ENCODE measurements at regions not wholly inside any gene's neighbourhood (a gene's known extent, or its start where the extent isn't known, plus 50 kb on each side); places are given as distances from the start of the nearest gene placed in this dataset.
A peak's percentile ranks its signal among the peaks of the same experiment; 100 is the strongest.

DNA sequence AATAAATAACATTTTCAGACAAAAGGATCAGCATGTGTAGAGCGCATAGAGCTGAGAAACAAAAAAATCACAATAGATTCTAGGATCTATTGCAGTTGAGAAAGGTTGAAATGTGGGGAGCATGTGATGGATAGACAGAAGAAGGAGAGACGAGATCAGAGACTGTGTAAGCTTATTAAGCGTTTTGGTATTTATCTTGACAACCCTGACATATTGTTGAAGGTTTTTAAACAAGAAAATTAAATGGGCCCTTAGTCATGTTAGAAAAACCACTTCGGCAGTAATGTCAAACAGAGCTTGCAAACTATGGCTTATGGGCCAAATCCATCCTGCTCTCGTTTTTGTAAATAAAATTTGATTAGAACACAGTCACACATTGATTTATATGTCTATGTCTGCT is 200.5 kb upstream of the KLF4 start:
- Histone ChIP-seq H3K27ac (no peak overlapping the region), H3K4me3 (no peak overlapping the region)

DNA sequence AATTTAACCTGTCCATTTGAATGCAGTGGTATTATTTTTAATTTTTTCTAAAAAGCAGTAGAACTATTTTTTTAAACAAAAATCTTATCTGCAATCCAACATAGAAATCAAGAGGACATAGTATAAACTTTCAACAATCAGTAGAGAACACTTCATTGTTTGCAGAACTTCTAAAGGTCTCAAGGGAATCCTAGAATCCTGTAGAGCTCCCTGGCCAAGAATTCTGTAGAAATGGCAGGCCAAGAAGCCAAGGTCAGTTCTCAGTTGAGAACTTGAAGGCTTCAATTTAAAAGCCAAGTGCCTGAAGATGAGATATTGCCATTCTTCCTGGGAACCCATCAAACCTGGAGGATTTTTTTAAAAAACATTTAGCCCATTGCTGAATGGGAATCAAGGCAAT is 199.2 kb upstream of the KLF4 start:
- Histone ChIP-seq H3K27ac (no peak overlapping the region), H3K4me3 (no peak overlapping the region)

DNA sequence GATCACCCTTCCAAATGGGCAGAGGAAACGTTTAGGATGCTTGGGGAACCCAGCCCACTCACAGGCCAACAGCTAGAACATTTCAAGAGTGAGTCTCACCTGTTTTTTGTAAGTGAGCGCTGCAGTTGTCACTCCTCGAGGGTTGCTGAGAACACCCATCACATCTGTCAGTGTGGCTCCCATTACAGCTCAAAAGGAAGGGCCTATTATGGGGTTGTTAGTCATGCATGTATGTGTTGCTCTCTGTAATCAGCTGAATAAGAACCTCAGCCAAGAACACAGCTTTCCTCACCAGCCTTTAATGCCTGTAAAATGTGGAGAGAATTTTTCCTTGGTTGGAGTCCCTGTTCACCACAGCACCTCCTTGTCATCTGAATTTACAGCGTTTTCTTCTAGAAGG is 196.3 kb upstream of the KLF4 start:
- H3K4me3 ChIP-seq, result no peak overlapping the region
- no peak overlapping the region for H3K27ac ChIP-seq

DNA sequence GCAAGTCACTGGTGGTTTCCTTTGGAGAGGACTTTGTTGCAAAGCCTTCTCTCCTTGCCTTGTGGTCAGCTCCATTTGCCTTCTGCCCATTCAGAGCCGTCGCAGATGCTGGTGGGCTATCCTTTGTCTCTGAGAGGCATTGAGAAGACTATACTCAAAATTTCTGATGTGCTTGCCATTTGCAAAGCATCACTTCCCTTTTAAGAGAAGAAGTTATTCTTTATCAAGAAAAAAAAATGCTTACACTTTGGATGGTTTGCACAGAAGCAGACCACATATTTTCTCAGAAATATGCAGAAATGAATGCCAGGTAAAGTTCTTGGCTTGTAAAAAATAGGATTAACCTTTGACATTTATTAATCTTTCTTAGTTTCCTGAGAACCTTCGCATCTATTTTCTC is 195.8 kb upstream of the KLF4 start:
- H3K4me3 ChIP-seq, result no peak overlapping the region
- H3K27ac ChIP-seq, result peak overlapping the region in 1 of 21 experiments; percentile 30

DNA sequence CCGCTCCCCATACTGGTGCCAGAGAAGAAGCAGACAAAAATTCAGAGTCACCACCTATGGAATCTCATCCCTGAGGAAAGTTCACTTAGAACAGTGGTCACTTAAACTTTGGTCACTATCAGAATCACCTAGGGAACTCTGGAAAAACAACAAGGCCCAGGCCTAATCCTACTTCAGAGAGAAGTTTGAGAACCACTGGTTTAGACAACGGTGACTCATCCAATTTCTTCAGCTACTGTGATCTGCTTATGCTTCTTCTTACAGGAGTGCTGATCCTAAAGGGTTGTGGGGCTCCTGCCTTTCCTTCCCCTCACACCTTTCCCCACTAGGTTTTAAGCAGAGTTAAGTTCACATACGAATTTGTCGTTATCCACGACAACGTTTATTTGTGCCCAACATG is 194.7 kb upstream of the KLF4 start:
- H3K27ac ChIP-seq, result peak overlapping the region in 2 of 21 experiments; percentile 11 to 35
- H3K4me3 ChIP-seq, result no peak overlapping the region

DNA sequence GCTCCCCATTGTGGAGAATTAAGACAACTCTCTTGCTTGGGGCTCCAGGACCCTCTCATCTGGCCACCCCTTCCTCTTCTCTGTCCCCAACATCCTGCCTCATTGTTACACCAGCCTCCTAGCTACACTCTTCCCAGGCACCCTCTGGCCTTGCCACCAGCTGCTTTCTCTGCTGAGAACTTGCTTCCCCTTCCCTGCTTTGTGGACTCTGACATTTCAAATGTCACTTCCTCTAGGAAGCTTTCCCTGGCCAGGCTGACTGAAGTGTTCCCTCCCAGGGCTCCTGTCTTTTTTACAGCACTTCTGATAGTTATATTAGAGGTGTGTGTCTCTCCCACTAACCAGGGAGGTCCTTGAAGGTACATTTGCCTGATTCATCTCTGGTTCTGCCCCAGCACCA is 194.0 kb upstream of the KLF4 start:
- H3K4me3 ChIP-seq, result no peak overlapping the region
- peak overlapping the region in 2 of 21 experiments; percentile 0 to 35 for H3K27ac ChIP-seq

DNA sequence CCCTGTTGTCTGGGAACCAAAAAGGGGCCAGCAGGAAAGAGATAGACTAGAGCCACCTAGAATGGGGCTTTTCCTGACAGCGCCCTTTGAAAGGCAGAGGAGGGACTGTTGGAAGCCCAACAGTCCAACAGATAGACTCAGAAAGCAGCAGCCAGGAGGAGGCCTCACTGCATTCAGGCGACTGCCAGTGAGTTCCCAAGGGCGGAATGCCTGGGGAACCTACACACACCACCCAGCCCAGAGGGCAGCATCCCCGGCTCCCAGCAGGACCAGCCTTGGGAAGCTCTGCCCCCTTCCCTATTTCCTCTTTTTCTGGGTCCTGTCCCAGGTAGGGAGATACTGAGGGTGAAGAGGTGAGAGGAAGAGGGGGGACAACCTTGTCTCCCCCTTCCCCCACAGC is 192.4 kb upstream of the KLF4 start:
- H3K27ac ChIP-seq, result no peak overlapping the region
- H3K4me3 ChIP-seq, result no peak overlapping the region

DNA sequence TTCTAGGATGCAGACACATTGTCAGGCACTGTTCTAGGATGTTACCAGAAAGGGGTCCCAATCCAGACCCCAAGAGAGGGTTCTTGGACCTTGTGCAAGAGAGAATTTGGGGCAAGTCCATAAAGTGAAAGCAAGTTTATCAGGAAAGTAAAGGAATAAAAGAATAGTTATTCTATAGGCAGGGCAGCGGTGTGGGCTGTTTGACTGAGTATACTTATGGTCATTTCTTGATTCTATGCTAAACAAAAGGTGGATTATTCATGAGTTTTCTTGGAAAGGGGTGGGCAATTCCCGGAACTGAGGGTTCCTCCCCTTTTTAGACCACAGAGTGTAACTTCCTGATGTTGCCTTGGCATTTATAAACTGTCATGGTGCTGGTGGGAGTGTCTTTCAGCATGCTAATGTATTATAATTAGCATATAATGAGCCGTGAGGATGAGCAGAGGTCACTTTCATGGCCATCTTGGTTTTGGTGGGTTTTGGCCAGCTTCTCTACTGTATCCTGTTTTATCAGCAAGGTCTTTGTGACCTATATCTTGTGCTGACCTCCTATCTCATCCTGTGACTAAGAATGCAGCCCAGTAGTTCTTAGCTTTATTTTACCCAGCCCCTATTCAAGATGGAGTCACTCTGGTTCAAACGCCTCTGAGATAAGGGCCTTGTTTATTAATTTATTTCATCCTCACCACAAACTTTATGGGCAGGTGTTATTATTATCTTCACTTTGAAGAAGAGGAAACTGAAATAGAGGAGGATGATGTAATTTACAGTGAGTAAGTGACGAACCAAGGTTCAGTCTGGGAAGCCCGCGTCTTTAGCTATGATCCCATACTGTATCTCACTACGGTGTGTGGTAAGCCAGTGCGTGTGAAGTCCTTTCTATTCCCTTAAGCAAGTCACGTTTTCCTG is 186.0 kb upstream of the KLF4 start:
- Histone ChIP-seq H3K4me3 (no peak overlapping the region), H3K27ac (peak overlapping the region in 6 of 21 experiments; percentile 6 to 58 (median 32))

DNA sequence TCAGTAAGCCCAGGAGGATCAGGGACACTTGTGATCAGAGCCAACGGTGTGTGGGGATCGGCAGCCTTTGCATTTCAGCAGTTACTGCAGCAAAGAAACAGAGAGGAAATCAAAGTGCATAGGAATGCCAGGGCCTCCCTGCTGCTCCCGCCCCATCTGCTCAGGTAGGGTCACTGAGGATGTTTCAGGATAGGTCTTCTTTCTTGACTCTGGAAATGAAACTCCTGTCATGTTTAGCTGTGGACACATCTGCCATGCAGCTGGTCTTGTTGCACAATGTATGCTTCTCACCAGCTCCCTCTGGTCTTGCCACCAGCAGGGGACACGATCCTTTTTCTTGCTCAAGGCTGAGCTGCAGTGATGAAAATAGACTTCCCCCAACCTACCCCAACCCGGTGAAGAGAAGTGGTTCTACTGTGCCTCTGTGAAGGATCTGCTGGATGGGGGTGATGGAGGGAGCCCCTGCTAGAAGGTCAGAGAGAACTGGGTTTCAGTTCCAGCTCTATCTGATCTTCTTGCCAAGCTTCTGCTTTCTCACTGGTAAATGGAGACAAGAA is 185.2 kb upstream of the KLF4 start:
- peak overlapping the region in 6 of 21 experiments; percentile 6 to 58 (median 32) for H3K27ac ChIP-seq
- no peak overlapping the region for H3K4me3 ChIP-seq

DNA sequence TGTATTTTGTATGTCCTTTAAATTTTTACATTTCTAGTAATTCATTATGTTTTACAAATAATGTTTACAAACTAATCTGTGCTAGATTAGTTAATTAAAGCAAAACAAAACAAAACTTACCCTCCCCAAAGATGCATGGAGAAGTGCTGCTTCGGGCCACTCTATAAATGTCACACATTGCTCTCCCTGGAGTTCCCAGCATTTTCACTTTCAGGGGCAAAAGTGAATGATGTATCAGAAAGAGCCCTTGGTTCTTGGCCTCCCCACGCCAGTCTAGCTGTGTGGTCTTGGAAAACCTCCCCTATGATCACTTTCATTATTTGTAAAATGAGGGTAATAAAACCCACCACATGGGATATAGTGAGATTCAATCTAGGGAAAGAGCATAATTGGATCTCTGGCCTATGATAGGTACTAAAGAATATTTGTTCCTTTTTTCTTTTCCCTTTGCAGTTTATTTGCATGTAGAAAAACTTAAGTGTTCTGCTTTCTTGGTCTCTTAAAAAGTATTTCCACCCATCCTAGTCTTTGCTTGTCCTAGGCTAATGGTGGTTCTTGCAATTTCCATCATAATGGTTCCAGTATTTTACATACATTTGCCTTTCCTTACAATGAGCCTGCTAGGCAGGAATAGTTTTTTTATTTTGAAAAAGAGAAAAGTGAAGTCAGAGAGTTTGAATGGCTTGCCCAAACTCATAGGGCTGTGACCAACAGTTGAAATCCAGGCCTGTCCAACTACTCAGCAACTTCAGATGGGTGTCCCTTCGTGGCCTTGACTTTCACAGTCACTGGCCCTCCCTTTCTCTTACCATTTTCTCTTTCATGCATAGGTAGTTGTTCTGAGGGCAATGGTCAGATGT is 184.5 kb upstream of the KLF4 start:
- Histone ChIP-seq H3K4me3 (no peak overlapping the region), H3K27ac (peak overlapping the region in 3 of 21 experiments; percentile 3 to 32 (median 29))

DNA sequence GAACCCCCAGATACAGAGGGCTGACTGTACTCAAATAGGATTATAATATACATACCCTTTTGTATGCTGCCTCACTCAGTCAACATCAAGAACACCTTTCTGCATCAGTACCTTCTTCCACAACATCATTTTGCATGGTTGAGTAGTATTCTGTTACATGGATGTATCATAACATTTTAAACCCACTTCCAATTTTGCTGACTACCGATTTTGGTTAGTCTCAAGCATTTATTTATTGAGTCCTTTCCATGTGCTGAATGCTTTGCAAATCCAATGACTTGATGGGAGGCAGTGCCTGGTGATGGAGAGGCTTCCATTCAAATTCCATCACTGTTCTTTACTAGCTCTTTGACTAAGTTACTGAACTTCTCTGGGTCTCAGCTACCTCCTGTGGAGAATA is 182.0 kb upstream of the KLF4 start:
- Histone ChIP-seq H3K4me3 (no peak overlapping the region), H3K27ac (no peak overlapping the region)

DNA sequence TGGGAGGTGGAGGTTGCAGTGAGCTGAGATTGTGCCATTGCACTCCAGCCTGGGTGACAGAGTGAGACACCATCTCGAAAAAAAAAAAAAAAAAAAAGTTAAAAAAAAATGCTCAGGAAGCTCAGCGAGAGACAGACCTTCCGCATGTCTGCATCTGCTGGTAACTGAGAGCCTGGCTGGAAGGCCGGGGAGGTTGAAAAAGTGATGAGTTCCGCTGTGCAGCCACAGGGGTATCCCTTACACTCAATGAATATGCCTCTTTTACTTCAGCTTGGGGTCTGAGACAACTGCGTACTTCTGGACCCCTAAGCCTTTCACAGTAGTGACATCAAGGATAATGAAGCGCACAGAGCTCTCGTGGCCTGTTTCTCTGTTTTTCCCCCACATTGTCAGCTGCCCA is 179.9 kb upstream of the KLF4 start:
- Histone ChIP-seq H3K4me3 (no peak overlapping the region), H3K27ac (no peak overlapping the region)

DNA sequence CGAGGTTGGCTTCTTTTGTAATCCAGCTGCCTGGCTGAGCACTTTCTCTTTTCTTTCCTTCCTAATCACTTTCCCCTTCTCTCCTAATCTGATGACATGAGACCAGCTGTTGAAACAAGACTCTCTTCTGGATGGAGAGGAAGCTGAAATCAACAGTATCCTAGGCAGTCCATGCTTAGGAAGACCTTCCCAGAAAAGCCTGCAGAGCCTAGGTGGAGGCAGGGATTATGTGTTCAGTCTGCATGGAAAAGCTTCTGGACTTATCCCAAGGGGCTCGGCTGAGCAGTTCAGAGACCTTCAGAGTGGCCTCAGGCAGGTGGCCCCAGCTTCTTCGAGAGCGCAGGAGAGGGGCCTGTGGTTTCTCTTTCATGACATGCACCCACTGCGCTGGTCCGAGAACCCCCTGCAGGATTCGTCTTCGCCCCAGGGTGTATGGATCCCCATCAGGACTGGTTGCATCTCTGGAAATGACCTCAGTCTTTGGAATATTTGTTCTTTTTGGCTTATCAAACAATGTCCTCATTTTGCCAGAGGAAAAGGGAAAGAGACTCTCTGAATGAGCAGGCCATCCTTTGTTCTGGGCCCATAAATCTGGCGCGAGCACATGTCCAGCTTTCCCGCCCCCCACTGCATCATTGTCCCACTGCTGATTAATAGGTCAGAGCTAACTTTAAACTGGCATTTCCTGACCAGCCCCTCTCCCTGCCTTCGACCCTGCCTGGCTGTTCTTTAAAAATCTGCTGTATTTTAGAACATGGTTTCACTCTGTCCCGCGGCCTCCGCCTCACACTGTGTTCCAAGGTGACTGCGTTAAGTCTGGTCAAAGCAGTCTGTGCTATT is 177.9 kb upstream of the KLF4 start:
- H3K27ac ChIP-seq, result peak overlapping the region in 2 of 21 experiments; percentile 44 to 63

DNA sequence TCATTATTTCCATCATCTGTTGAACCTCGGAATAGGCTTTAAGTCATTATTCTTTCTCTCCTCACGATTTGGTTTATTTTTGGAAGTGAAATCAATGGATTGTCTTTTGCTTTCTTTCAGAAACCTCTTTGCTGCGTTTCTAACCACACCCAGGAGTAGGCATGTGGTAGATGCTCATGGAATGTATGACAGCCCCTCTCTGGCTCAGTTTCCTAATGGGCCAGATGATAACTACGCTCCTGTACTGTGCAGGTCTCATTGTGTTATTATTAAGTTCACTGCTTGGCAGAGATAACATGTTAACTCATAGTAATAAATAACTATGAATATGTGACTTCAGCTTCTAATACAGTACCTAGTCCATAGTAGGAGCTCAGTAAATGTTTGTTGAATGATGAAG is 175.5 kb upstream of the KLF4 start:
- no peak overlapping the region for H3K4me3 ChIP-seq
- H3K27ac ChIP-seq, result no peak overlapping the region

More for the DNA sequence above, 177.9 kb upstream of the KLF4 start:
- no peak overlapping the region for H3K4me3 ChIP-seq

DNA sequence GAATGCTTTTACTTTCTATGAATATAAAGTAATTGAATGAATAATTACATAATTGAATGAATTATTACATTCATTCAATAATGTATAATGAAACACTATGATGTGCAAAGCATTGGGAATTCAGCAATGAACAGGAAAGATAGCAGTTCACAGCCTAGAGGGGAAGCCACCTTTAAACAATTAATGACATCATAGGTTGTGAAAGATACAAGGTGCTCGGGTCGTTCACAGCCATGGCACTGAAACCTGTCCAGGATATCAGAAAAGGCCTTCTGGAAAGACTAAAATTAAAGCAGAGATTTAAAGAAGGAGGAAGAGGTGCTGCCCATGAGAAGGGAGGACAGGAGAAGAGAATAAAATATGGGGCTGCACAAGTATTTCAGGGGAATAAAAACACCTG is 171.4 kb upstream of the KLF4 start:
- H3K27ac ChIP-seq, result no peak overlapping the region
- no peak overlapping the region for H3K4me3 ChIP-seq

DNA sequence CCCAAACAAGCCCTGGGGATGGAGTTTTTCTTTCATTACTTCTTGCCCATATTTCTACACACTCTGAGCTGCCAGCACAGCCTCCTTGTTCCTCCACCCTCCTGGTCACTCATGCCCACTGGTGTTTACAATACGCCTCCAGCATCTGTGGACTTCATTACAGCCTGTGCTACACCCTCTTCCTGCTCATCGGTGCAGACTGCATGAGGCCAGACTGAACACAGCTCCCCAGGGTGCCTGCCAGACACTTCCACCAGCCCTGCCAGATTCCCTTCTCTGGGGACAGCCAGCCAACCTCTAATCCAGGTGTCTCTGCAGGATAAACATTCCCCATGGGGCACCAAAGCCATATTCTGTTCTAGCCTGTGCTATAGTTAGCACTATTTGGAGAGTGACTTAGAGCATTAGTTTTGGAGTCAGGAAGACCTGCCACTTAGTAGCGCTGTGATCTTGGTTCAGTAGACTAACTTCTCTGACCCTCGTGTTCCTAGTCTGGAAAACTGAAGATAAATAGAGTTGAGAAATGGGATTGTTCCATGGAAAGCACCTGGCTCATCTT is 163.8 kb upstream of the KLF4 start:
- Histone ChIP-seq H3K27ac (no peak overlapping the region), H3K4me3 (no peak overlapping the region)

DNA sequence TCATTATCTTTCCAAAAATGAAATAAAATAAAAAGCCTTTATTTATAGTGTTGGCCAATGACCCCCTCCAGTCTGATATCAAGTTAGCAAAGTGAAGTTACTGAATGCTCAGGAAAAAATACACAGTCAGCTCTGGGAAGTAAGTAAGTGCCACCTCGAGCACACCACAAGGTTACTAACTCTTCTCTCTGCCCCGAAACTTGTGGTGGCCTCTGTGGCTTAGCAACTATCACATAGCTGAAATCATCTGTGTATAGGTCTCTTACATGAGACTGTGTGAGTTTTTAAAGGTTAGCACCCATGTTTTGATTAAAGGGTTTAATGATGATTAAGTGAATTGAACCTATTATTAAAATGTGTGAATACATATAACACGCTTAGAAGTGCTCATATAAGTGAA is 161.4 kb upstream of the KLF4 start:
- H3K27ac ChIP-seq, result no peak overlapping the region
- no peak overlapping the region for H3K4me3 ChIP-seq

DNA sequence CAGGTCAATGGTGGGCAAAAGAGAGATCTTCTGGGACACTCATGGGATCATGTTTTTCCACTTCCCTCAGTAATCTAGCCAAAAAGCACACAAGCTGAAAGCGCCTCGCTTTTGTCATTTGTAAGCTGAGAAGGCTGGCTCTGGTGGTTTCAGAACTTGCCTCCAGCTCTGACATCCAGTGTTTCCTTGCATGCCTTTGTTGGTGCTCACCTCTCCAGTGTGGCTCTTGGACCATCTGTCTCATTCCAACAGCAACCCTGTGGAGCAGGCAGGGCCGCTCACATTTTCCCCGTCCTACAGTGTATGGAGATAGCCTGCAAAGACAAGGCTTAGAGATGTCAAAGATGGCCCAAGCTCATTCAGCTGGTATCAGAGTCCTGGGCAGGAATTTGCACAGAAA is 160.8 kb upstream of the KLF4 start:
- H3K27ac ChIP-seq, result no peak overlapping the region
- H3K4me3 ChIP-seq, result no peak overlapping the region

DNA sequence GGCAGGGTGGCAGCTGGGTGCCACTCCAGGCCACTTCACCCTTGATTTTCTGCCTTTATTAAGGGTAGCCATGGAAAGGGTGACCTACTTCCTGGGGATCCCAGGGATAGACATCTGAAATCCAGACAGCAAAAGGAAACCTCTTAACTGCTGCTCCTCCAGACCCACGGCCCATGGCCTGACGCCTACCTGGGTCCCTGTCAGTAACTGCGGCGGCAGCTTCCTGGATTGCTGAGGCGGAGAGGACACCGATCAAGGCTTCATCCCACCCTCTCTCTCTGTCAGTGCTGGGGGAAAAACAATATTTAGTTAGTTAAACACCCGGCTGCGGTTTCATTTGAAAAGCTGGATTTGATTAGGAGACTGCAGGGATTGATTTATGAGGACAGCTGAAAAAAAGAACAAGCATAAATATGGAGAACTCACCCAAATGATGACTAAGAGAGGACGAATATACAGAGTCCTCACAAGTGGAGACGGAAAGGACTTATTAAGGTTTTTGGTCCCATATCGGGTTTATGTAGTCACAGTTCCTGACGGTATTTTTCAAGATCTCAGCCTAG is 158.7 kb upstream of the KLF4 start:
- Histone ChIP-seq H3K27ac (no peak overlapping the region), H3K4me3 (no peak overlapping the region)

All from skin epidermis (tissue), 12 donors.